Stimulated activated CD4-positive, alpha-beta T cell treated with anti-CD3 and anti-CD28 coated beads, Interleukin-1b, Interleukin-23, amount 100 ng/mL, for 1 hour (primary cell): ENCODE measurements at regions not wholly inside any gene's neighbourhood (a gene's known extent, or its start where the extent isn't known, plus 50 kb on each side); places are given as distances from the start of the nearest gene placed in this dataset.
"Not testable (repeated sequence)": the region's sequence is repeated elsewhere in the genome, so short reads cannot be mapped to it uniquely, and the experiment has no call there.

Experiments used
- DNase-seq, 2 donors: peaks; one replicate each; pipeline ENCODE4 v3.0.0-alpha.2; 2020; ENCODE audit warnings: low read depth in 2 of 2

- no peak for DNase-seq
These were observed 164.4 kb upstream of the NAMPT start for GRCh38 chr7:106448992-106449859.

DNA sequence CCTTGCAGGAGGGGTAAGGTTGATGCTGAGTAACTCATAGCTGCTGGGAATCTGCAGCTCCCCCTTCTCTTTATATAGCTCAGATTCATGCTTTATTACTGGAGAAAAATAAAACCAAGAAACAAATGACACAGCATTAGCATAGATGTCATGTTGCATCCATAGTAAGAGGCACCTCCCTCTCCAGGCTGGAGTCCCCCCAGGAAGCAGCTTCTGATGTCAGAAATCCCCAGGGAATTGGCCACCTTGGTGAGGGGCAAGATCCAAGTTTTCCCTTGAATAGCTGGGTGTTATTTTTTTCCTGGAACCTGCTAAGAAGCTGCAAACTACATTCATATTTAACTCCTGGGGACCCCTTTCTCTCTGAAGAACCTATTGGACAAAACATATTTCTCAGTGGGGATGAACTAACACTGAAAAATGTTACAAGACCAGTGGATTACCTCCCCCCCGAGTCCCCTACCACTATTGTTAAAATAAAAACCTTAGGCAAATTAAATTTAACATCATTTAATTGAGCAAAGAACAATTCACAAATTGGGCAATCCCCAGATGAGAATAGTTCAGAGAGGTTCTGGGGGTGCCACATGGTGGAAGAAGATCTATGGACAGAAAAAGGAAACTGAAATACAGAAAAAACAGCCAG lies 163.7 kb upstream of the NAMPT start:
- no peak for DNase-seq

DNA sequence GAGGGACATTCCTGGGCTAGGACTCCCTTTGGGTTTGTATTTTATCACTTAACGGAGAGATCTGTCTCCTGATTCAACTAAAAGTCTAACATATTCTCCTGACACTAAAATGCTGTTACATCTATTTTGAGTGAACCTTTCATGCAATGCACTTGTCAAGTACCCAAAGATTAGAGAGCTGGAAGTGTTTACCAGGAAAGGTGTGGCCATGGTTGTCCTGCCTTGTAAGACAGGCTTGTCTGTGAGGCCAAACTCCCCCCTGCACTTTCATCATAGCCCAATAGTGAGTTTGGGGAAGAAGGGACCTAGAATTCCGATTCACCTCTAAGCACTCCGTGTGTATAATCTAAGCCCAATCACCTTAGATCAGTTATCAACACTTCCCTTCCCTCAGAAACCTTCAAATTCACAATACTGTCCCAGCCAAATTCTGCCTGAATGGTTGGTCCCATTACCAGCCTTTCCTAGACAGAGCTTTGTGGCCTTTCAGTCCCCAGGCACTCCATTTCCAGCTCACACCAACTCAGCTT lies 162.6 kb upstream of the NAMPT start:
- no peak for DNase-seq

- not testable (repeated sequence) for DNase-seq
These were observed 160.6 kb upstream of the NAMPT start for GRCh38 chr7:106445366-106445765.

DNA sequence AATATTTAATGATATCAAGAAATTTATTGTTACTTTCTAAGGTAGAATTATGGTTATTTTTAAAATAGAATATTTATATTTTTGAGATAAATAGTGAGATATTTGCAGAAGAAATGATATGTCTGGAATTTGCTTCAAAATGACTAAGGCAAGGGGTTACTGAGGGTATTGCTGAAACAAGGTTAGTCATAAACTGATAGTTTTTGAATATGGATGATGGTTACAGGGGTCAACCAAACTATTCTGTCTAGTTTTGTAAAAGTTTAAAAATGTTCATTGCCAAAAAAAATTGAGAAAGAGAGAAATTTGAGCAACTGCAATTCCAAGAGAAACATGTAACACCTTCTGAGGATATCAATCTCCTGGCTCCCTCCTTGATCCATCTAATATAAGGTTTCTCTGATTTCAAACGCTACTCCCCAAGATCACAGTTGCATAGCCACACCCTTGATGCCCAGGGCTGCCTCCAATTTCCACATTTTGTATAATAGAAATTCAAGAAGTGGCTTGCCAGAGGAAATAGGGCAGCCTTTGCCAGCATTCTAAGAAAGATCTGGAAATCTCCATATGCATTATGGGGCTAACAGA lies 159.4 kb upstream of the NAMPT start:
- DNase-seq = no peak

- DNase-seq = no peak
These were observed 158.4 kb upstream of the NAMPT start for GRCh38 chr7:106443156-106443555.

DNA sequence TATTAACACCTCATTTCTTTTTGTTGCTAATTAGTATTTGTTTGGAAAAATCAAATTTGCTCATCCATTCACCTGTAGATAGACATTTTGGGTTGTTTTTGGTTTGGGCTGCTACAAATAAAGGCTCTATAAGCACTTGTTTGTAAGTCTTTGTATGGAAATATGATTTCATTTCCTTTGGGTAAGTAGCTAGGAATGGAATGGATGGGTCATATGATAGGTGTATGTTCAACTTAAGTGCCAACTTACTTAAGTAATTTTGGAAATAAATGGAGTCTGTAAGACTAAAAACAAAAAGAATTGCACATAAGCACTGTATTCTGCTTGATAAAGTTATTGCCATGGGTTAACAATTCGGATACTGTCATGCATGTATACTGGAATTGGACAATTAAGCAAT lies 157.7 kb upstream of the NAMPT start:
- DNase-seq = no peak

DNA sequence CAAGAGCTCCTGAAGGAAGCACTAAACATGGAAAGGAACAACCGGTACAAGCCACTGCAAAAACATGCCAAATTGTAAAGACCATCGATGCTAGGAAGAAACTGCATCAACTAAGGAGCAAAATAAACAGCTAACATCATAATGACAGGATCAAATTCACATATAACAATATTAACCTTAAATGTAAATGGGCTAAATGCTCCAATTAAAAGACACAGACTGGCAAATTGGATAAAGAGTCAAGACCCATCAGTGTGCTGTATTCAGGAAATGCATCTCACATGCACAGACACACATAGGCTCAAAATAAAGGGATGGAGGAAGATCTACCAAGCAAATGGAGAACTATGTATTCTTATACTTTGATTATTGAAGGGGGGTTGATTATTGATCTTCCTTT lies 156.6 kb upstream of the NAMPT start:
- DNase-seq = not testable (repeated sequence)

DNA sequence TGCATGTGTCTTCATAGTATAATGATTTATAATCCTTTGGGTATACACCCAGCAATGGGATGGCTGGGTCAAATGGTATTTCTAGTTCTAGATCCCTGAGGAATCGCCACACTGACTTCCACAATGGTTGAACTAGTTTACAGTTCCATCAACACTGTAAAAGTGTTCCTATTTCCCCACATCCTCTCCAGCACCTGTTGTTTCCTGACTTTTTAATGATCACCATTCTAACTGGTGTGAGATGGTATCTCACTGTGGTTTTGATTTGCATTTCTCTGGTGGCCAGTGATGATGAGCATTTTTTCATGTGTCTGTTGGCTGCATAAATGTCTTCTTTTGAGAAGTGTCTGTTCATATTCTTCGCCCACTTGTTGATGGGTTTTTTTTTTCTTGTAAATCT lies 152.2 kb upstream of the NAMPT start:
- DNase-seq = not testable (repeated sequence)

- DNase-seq = no peak
These were observed 148.6 kb upstream of the NAMPT start for GRCh38 chr7:106433377-106433776.

DNA sequence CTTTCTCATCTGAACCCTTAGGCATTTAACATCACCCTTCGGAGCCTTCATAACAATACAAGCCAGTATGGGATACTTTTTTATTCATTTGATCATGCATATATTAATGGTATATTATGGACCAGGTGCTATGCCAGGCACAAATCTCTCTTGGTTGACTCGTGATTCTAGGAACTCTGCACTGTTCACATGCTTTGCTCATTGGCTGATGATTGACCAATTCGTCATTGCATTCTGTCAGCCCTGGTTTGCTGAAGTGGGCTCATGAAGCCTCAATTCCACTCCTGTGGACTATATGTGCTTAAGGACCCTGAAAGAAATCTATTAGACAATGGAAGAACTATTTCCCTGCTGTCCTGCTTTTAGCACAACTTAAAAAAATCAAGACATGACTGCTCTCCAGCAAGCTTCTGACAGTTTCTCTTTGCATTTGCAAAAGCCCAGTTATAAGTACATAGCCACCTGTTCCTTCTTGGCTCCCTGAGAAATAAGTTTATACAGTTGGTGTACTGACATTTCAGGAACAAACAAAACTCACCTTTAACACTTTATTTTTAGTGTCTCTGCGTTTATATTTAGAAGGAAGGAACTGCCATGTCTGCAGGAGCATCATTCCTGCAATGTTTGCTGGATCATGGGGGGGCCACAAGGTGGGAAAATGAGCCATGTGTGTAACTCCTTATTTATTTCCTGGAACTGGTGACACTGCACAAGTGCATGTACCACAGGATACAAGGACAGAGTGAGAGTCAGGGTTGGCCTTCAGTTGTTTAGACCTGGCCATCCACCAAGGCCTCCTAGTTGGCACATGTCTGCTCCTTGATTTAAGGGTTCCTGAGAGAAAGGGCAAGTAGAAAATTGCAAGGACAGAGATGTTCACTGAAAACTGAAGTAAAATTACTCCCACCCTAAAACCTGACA lies 146.0 kb upstream of the NAMPT start:
- no peak for DNase-seq

DNA sequence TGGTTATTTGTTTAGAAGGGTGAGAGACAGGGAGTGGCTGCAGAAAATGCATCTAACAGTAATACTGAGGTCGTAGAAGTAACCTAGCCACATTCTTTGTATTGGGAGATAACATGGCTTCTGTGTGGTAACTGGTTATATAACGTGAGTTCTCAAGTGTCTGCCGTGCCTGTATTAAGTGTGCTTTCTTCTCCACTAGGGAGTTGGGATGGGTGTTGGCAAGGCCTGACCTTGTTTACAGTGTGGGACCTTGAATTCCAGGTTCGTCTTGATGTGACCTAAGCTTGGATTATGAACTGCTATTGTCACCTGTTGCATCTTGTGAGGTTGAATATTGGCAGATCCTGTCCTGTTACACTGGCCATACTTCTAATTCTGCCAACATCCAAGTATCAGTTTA lies 145.3 kb upstream of the NAMPT start:
- no peak for DNase-seq

DNA sequence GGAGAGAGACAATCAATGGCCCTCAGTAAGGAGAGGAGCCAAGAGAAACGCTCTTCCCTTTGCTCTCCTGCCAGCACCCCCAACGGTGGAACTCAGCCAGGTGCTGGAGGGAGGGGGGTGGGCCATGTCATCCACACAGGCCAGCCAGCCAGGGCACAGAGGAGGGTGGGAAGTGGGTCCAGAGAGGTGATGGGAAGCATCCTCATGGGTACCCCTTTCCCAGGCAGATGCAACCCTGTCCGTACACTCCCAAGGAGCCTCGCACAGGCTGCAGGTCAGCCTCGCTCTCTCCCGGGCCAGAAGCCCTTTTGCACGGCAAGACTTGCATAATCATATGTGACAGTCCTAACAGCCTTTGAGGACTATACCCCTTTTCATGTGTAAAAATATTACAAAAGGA lies 142.0 kb upstream of the NAMPT start:
- no peak for DNase-seq

GRCh38 chr7:106425017-106425719 lies 140.4 kb upstream of the NAMPT start:
- peak in 1 of 2 donors; percentile 41 for DNase-seq

DNA sequence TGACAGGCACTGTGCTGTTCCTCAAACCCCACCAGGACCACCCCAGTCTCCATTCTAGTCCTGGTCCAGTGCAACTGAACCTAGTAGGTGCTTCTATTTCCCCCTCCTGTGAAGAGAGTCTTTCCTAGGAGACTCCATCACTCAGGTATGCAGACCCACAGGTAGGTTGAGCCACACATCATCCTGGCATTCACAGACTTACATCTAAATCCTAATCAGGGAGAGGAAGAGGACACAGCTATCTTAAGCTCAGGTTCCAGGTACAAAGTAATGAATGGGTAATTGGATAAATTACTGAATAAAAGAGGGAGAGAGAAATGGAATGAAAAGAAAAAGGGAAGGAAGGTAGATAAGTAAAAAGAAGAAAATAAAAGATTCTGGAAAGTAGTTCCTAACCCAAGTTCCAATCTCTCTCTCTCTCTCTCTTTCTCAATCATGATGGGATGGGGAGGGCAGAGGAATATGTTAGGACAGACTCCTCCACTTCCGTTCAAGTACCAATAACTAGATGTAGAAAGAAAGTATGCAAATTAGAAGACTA lies 139.8 kb upstream of the NAMPT start:
- DNase-seq = no peak

- DNase-seq = no peak
These were observed 139.2 kb upstream of the NAMPT start for GRCh38 chr7:106423821-106424475.

DNA sequence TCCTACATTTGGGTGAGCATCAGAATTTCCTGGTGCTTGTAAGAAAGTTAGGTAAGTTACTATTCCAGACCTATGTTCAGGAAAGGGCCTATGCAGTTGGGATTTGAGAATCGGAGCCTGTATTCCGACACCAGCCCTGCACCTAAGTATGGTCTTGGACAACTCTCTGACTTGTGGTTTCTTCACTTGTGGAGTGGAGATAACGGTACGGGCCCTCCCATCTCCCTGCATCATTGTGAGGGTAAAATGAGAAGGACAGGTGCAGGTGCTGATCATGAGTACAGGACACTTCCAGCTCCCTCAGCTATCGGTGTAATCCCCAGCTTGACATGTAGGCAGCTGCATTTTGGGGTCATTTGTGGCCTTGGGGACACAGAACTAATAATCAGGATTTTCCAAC lies 138.3 kb upstream of the NAMPT start:
- DNase-seq = no peak

- no peak for DNase-seq
These were observed 136.5 kb upstream of the NAMPT start for GRCh38 chr7:106421181-106421762.

- DNase-seq = no peak
These were observed 136.0 kb upstream of the NAMPT start for GRCh38 chr7:106420736-106421135.

DNA sequence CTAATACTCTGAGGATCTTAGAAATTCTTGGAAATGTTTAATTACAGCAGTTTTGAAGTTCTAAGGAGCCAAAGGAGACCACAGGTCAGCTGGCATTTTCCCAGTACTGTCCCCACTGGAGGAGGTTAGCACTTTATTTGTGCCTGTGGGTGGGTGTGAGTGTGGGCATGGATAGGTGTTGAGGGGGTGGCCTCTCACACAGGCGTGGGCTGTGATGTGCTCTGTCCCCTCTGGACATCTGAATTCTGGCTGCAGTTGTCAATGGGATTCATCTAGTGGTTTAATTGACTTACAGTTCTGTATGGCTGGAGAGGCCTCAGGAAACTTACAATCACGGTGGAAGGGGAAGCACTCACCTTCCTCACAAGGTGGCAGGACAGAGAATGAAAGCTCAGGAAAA lies 135.4 kb upstream of the NAMPT start:
- DNase-seq = no peak
